Putamen (tissue), 1 donor: ENCODE measurements at regions not wholly inside any gene's neighbourhood (a gene's known extent, or its start where the extent isn't known, plus 50 kb on each side); places are given as distances from the start of the nearest gene placed in this dataset.
"Not testable (repeated sequence)": the region's sequence is repeated elsewhere in the genome, so short reads cannot be mapped to it uniquely, and the experiment has no call there.

Experiments
- DNase-seq: peaks from one replicate; pipeline ENCODE4 v3.0.0-alpha.2; 2016; ENCODE audit warnings: low spot score

DNA sequence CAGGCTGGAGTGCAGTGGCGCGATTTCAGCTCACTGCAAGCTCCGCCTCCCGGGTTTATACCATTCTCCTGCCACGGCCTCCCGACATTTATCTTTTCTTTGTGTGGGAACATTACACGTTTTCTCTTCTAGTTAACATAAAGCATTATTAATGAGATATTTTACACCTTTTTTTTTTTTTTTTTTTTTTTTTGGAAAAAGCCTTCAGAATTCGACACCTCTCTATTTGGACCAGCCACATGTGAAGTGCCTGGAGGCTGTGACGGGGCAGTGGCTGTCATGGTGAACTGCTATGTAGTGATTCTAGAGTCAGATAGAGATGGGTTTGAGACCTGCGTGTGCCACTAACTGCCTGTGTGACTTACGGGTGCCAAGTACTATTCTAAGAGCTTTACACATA, 64.3 kb downstream of the SMIM38 start:
- DNase-seq, result no peak

DNA sequence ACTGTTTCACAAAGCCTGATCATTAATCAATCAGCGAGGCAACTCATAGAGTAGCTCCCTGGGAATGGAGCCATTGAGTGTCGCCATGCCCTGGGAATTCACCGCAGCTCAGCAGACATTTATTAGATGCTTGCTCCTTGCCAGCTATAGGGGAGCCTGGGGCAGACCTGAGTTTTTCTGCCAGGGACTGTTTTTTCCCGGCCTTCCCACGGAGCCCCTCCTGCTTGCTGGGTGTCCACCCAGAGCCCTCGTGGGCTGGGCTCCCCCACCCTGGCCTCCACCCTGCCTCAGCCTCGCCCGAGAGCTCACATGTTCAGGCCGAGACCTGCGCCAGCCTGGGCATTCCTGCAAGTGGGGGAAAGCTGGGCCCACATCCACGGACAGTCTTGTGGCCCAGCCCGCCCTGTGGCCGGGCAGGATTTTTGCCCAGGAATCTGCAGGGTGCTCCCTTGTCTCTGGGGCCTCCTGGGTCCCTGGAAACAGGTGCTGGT, 64.9 kb downstream of the SMIM38 start:
- DNase-seq, result no peak

DNA sequence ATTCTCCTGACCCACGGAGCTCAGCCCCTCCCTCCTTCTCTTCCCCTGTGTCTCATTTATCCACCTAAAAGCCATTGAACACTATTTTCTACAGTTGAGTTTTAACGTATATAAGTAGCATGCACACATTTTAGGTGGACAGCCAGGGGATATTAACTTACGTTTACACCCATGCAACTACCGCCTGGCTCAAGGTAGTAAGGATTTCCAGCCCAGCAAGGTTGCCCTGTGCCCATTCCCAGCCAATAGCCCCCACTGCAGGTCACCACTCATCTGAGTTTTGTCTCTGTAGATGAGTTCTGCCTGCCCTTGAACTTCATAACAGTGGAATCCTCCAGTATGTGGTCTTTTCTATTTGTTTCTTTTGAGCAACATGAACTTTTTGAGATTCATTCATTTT, 65.4 kb downstream of the SMIM38 start:
- no peak for DNase-seq

DNA sequence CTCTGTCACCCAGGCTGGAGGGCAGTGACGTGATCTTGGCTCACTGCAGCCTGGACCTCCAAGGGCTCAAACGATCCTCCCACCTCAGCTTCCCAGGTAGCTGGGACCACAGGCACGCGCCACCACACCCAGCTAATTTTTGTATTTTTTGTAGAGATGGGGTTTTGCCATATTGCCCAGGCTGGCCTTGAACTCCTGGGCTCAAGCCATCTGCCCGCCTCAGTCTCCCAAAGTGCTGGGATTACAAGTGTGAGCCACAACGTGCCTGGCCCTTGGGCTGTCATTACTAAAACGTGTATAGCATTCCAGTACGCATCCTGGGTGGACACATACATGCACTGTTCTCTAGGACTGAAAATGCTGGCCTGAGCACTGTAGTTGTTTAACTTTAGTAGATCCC, 65.9 kb downstream of the SMIM38 start:
- not testable (repeated sequence) for DNase-seq

DNA sequence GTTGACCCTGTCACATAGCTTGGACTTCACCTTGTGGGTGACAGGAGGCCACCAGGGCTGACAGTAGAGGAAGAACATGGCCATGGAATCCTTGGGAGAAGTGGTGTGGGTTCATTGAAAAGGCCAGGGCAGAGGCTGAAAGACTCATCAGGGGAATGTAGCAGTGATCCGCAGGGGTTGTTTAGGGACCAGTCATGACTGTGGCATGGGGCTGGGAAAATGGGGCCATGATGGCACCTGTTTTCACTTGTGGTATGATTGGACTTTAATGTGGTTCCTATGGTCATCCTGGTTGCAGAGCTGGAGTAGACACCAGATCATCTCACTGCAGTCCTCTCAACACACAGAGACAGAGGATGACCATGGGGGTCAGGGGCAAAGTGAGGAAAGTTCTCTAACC, 66.7 kb upstream of the MYEOV start:
- DNase-seq, result no peak

DNA sequence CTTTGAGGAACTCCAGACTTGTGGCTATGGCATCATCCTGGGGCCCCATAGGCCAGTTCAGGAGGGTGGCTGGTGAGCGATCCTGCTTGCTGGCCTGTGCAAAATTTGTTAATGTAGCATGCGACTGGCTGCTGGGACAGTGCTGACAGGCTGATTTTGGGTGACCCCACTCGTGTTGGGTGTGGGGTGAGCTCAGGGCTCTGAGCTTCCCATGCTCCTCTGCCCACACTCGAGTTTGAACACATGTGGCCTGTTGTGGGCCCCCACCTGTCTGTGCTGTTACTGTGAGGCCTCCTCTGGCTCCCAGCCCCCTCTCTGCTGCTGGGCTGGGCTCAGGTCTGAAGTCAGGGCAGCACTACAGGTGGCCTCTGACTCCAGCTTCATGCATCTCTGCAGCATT, 64.4 kb upstream of the MYEOV start:
- no peak for DNase-seq

DNA sequence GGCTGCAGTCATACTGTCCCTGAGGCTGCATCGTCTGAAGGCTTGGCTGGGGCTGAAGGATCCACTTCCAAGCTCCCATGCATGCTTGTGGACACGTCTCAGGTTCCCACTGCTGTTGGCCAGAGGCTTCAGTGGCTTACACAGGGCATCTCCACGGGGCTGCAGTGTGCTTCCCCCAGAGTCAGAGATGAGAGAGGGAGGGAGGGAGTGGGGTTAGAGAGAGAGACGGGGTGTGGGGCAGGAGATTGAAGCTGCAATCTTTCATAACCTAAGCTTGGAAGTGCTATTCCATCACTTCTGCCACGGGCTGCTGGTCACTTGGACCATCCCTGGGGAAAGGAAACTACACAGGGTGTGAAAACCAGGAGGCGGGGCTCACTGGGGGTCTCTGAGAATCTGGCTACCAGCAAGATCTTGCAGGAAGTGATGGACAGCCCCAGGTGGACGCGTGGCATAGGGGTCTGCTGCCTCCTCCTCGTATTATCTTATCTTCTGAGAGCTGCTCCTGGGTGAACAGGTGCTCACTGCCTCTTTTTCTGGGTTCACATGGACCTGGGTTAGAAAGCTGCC, 63.0 kb upstream of the MYEOV start:
- no peak for DNase-seq

DNA sequence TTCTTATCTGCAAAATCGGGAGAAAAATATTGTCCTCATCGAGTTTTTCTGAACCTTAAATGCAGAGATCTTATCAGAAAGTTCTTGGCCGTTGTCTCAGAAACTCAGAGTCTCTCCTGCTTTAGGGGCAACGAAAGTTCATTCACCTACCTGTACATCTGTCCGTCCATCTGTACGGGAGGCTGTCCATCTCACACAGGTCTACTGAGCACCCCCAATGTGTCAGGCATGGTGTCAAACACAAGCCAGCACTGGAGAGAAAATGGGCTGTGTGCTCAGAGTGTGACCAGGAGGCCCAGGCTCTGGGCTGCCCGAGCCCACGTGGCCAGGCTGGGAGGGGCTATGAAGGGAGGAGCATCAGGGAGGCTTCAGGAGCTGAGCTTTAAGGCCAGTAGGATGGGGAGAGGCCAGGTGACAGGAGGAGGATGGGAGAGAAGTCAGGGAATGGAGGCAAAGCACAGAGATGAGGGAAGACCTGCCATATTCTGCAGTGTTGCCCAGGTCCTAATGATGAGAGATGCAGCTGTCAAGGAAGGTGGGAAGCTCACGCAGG, 62.4 kb upstream of the MYEOV start:
- no peak for DNase-seq

DNA sequence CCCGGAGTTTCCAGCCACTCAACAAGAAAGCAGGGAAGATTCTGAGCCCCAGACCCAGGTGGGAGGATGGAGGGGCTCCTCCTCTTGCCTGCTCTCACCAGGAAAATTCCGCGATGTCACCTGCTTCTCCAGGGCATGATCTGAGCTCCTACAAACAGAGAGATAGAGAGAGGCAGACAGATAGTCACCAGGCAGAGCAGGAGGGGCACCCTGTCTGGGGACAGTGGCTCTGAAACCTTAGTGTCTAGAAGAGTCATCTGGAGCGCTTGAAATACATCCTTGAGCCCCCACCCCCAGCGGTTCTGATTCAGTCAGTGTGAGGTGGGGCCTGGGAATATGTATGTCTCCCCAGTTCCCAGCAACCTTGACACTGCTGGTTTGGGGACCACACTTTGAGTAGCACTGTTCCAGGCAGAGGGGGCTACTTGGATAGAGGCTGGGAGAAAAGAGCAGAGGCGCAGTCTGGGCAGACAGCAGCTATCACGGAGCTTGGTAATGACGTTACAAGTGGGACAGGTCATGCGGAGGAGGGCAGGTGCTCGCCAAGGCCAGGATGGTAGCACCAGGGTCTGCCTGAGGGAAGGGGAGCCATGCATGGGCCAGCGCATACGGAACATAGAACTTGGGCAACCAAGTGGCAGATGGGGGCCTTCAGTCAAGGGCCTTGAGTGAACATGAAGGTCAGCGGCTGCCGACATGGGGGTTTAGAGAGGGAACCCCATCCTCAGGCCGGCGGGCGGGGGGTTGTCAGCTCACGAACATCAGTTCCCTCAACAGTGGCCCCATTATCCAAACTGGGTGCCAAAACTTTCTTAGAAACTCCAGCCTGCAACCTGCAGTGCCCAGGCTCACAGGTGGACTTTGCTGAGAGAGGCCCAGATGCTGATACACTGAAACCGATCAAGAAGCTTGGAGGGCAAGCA, 60.9 kb upstream of the MYEOV start:
- DNase-seq, result no peak

DNA sequence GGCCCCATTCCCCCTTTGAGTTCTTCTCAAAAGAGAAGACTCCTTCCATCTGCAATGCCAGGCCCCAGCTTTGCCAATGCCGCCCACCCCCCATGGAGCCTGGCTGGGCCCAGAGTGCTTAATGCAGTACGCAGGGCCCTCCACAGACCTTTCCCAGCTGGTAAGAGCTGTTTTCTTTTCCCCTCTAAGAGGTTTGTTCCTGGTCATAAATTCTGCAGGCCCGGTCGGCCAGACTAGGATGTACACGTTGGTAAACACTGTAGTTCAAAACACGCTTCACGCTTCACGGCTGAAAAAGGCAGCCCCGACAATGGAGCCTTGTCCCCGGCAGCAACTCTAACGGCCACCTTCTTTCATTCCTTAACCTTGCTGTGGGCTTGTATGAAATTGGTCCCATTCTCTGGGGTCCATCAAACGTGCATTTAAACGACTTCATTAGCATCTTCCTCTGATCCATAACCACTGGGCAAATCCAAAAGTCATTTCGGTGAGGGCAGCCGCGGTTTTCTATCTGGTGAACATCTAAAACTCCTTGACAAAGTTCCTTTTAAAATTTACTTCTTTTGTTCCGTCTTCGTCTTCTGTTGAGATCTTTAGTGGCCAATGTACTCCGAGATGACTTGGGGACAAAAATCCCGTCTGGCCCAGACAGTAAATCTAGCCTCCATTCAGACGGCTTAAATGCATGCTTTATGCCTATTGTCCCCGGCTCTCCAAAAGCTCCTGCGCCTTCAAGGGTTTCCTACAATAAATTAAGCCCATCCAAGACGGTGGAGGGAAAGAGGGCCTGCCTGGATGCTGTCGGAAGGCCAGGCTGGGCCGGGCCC, 60.0 kb upstream of the MYEOV start:
- DNase-seq, result no peak

DNA sequence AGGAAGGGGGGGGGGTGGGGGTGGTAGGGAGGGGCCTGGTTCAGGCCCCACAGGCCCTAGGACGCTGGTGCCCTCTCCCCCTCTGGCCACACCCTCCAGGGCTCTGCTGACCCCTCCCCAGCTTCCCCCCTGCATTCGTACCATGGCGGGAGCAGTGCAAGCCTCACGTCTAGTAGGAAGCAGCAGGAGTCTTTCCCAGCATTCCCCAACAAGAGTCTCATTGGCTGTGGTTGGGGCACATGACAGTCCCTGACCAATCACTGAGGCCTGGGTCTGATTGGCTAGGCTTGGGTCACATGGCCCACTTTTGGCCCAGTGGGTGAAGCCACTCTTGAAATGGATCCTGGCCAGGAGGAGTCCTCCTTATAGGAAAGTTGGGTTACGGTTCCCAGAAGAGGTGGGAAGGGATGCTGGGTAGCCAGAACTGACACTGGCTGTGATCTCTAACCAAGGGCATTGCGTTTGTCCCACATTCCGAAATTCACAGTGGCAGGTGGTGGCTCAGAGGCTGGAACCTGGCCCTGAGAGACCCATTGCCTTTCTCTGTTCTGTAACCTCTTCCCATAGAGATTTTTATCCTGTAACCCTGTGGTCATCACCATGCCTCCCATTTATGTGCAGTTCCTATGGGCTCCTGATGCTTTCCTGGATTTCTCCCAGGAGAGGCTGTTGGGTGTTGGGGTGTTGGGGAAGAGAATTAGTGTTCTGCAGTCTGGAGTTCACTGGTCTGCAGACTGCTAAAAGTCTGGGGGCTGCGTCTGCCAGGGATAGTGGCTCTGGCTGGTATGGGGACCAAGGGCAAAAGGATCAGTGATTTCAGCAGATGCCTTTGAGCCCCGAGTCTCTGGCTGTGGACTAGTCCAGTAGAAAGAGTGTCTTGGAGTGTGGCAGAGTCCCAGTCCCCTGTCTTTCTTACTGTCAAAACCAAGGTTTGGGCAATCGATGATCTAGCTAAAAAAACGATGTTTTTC, 58.9 kb upstream of the MYEOV start:
- no peak for DNase-seq

DNA sequence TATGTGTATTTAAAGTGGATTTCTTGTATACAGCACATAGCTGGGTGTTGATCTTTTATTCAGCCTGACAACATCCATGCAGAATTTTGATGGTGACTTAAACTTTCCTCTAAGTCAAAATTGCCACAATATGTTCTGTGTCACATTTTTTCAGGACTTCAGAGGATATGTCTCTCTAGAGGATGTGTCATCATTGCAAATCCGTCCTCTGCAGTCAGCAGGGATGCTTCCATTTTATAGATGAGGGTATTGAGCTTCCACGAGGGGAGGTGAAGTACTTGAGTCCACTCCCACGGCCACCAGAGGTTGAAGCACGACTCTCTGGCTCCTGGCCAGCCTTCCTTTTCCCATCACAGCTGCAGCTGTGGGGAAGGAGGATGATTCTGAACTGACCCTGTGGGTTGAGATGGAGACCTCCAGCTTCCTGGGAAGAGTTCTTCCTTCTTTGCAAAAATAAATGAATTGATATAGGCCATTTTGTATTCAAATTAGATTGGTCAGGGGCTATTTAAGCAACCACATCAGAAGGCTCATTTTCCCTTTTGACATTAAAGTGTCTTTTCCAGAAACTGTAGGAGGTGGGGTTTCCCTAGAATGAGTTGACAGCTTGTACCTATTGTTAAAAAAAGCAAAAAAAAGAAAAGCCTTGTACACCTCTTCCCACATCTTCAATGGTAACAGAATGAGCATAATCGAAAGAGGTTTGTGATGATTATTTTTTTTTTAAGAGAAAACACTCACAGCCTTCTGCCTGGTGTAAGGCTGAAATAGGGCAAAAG, 55.2 kb upstream of the MYEOV start:
- DNase-seq, result no peak

DNA sequence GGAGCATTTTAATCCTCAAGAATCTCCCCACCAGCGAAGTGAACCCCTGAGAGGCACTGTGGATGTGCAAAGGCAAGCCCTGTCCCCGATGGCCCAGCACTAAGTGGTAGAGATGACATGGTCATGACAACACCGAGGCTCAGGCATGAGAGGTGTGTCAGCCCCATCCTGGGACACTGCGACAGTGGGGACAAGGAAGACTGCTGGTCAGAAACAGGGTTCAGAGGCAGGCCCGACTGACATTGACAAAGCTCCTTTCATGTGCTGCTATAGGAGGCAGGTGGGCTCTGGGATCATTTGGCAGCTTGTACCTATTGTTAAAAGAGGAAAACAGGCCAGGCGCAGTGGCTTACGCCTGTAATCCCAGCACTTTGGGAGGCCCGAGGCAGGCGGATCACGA, 54.3 kb upstream of the MYEOV start:
- no peak for DNase-seq

DNA sequence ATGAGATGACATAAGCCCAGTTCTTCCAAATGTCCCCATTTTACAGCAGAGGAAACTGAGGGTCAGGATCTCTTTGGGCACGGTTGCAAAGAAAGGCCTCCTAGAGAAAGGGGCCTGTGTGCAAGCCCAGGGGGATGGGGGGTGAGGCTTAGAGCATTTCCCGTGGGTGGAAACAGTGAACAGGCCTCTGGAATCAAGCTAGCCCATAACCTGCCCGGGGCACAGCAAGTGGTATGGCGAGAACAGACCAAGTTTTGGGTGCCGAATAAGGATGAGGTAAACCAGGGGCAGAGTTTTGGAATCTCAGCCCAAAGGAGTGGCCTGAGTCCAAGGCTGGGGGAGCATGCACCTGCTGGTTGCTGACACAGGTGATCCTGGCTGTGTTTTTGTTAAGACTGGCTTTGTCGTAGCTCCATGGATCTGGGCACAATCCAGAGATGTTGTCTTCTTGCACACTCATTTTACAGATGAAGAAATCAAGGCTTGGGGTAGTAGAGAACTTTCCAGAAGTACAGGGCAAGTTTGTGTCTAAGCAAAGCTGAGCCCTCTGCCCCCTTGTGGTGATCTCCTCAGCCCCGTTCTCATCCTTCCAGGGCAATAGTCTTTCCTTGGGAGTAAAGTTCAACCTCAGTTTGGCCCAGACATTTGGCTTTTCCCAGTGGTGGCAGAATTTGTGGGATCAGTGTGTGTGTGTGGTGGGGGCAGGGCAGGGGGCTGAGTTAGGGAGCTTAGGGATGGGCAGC, 53.5 kb upstream of the MYEOV start:
- no peak for DNase-seq

DNA sequence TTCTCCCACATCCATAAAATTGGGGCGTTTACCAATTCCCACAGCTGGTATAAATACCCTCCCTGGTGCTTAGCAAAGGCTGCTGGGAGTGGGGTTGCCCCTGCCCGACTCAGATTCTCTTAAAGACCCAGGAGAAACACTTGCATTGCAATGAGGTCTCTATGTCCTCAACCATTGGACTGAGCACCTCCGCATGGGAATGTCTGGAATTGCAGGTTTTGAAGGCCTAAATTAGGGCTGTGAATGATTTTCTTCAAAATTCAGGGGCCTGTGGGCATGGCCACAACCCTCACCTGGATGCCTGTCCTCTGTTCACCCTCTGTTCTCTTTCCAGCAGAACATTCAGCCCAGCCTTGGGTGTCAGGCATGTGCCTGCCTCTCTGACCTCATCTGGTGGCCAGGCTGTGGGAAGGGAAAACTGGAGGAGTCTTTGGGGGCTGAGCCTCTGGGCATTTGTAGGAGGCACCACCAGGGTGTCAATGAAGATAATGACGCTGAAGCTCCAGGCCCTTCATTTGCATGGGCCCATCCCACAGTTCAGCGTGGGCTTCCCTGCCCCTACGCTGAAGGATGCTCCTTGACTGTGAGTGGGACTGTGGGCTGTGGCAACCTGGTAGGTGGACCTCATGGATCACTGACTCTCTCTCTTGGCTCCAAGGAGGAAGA, 52.7 kb upstream of the MYEOV start:
- no peak for DNase-seq

DNA sequence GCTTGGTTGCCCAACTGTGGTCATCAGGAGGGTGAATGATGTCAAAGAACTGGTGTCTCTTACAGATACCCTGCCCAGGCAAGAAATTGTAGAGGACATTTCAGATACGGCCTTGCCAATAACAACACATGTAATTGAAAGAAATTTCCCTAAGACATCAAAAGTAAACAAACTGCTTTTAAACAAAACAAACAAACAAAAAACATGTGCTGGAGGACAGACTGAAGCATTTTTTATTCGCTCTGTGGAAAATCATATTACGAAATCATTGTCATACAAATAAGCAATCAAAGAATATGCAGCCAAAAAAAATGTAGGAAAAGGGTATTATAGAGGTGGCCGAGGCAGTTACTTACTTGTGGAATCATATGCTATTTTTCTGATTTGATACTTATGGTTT, 52.1 kb upstream of the MYEOV start:
- DNase-seq, result no peak

DNA sequence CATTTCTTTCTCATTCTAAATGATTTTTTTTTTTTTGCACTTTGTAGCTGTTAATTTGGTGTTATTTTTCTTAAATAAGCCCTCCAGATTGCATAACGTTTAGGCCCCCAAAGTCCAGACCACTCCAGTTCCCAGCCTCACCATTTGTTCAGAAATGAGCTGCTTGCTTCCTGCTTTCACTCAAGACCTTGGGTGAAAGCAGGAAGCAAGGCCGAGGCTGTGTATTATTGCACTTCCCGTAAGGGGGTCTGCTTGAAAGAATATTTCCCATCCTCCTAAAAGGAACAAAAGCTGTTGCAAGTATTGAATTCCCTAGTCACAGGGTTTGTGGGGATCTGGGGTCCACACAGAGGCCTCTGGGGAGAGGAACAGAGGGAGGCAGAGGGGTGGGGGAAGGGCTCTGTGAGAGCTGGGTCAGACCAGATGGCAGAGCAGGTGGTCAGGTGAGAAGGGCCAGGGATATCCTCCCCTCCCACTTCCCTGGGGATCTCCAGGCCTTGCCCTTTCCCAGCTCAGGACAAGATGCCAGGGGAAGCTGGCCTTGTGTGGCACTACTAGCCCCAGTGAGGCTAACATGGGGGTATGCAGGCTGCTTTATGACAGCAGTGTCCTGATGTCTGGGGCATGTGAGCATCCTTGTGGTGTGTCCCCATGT, 51.6 kb upstream of the MYEOV start:
- no peak for DNase-seq

DNA sequence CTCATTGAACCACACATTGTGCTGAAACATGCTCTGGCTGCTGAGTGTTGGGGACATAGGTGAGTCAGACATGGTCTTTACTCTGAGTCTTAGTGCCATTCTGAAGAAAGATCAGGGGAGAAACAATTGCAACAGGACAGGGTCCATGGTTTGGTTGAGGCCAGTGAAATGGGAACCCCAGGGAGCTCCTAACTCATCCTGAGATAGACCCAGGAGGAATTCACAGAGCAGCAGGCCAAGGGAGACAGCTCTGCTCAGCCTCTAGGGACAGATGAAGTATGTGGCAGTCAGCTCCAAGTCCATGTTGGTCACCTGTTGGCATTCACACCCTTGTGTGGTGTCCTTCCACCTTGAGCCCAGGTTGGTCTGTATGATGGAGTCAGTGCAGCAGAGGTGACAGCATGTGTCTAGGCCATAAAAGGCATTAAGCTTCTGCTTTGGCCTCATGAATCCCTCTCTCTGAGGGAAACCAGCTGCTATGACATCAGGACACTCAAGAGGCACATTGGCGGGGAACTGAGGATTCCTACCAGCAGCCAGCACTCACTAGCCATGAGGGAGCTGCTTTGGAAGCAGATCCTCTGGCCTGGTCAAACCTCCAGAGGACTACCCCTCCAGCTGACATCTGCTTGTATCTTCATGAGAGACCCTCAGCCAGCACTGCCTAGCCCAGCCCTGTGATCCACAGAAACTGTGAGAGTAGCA, 50.3 kb upstream of the MYEOV start:
- DNase-seq, result no peak
